Inflammatory macrophage treated with lipopolysaccharide for 4 hours (primary cell): ENCODE measurements at regions not wholly inside any gene's neighbourhood (a gene's known extent, or its start where the extent isn't known, plus 50 kb on each side); places are given as distances from the start of the nearest gene placed in this dataset.
"Not testable (repeated sequence)": the region's sequence is repeated elsewhere in the genome, so short reads cannot be mapped to it uniquely, and the experiment has no call there.

Experiments
- DNase-seq: peaks from one replicate; pipeline ENCODE4 v3.0.0-alpha.2; 2020

DNA sequence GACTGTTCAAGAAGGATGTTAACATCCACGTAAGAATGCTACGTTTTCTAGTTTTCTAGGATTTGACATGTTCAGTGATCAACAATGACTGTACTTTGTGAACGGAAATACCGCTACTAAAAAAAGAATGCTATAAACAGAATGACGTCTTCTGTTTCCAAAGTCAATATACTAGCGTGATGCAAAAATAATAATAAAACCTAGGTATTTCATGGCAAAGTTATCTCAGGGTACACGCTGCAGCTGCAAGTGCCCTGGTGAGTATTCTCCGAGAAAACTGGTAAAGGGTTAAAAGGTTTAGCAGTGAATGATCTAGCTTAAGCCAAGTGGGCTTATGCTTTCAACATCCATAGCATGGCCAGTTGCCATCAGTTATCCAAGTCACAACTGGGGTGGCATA is 653.3 kb upstream of the PFKP start:
- DNase-seq: no peak

DNA sequence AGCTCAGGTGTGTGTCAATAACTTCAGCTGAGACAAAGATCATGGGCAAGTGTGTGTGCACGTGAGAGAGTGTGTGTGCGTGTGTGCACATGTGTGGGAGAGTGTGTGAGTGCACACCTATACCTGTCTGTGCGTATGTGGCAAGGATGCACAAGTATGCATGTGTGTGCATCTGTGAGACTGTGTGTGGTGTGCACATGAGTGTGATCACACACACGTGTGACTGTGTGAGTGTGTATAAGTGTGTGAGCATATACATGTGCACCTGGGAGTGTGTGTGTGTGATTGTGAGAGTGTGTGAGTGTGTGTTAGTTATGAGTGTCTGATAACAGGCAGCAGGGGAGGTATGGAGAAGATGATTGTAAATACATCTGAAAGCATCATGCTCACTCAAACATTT is 657.3 kb upstream of the PFKP start:
- DNase-seq: no peak

DNA sequence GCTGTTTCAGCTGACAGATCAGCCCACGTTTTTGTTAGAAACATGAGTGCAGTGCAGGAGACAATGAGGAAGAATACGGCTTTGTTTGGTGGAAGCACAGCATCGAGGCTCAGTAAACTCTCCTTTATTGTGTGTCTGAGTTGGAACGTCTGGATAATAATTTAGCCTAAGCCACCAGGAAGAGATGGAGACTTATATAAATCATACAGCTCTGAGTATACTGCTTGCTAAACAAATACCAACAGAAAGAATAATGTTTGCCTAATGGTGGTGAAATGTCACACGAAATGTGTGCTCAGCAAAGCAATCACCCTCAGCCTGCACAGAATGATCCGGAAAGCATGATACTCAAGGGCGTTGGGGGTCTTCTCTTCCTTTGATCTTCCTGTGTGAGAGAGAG is 664.1 kb upstream of the ADARB2 start:
- no peak for DNase-seq

DNA sequence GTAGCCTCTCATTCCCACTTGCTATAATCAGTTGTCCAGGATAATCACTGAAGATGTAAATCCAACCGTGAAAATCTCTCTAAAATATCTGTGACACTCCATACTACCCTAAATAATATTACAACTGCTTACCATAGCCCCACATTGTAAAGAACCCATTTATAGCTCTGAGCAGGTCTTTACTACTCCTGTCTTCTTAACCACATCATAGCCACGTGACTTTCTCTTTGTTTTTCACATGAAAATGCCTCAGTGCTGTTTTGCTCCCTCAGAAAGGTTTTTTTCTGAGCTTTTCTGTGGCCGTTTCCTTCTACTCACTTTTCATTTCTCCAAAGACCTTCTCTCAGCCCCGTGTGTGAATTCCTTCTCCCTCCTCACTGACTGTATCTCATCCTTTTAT is 662.2 kb upstream of the ADARB2 start:
- DNase-seq: no peak

DNA sequence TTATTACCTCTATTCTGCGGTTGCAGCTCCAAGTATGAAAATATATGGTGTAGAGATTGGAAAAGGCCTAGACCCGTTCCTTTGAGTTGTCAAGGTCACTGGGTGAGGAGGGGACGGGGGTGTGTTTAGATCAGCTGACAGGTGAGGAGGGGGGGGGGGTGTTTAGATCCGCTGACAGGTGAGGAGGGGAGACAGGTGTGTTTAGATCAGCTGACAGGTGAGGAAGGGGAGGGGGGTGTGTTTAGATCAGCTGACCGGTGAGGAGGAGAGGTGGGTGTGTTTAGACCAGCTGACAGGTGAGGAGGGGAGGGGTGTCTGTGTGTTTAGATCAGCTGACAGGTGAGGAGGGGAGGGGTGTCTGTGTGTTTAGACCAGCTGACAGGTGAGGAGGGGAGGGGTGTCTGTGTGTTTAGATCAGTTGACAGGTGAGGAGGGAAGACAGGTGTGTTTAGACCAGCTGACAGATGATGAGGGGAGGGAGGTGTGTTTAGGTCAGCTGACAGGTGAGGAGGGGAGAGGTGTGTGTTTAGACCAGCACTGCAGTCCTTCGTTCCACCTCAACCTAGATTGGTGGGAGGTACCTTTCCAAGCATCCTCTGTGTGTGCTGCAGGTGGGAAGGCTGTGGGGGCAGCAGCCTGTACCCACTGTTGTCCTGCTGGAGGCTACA is 655.0 kb upstream of the ADARB2 start:
- no peak for DNase-seq

DNA sequence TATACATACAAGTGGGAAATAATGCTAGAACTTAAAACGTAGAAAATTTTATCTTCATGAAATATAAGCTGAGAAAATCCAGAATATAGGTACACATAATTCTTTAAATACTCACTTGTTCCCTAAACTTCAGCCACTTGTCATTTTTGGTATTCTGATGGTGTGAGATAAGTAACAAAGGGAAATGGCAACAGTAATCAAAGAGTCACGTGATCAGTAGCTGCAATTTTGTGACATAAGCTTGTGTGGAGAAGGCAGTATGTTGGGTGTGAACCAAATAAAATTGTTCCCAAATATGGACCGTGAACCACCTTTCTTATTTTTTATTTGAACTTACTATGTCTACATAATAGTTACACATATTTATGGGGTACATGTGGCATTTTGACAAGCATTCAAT is 650.3 kb upstream of the ADARB2 start:
- DNase-seq: no peak

DNA sequence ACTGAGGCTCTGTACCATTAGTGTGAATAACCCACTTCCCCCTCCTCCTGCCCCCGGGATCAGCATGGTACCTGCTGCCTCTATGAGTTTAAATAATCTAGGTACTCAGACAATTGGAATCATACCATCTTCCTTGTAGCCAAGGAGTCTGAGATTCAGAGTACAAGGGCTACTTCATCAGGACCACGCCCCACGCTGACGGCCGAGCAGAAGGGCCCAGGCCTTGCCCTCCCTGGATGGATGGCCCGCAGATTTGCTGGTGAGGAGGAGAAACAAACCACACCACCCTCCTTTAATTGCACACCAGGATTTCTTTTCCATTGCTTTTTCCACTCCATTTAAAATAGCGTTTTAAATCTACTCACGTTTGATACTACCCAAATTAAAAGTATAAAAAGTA is 649.9 kb upstream of the ADARB2 start:
- DNase-seq: no peak

DNA sequence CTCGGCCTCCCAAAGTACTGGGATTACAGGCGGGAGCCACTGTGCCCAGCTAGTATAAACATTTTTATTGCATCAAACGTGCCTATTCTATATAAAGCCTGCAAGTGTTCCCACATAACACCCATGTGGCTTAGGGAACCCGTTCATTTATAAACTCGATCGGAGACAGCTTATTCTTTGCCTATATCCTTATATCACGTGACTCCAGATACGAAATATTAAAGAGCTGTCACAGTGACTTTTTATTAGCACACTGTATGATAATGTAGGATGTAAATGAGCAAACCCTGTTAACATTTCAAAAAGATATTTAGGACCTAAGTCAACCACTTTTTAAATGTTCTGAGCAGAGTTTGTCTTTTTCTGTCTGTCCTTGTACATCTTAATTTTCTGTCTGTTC is 642.9 kb upstream of the ADARB2 start:
- no peak for DNase-seq

DNA sequence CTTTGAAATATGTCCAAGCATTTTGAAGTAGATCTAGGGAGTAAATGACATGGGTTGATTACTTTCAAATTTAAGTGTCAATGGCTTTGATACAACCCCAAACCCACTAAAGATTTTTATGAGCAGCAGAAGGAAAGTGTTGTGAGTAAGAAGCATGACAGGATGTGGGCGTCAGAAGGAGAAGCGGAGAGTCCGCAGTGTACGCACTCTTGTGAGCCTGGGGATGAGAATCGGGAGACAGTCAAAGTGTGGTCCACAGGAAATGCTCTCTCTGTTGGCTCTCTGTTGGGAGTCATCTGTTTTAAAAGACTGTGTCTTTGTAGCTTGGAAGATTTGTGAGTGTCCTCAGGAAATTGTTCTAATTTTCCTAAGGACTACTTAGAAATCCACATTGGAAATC is 629.8 kb upstream of the ADARB2 start:
- no peak for DNase-seq

DNA sequence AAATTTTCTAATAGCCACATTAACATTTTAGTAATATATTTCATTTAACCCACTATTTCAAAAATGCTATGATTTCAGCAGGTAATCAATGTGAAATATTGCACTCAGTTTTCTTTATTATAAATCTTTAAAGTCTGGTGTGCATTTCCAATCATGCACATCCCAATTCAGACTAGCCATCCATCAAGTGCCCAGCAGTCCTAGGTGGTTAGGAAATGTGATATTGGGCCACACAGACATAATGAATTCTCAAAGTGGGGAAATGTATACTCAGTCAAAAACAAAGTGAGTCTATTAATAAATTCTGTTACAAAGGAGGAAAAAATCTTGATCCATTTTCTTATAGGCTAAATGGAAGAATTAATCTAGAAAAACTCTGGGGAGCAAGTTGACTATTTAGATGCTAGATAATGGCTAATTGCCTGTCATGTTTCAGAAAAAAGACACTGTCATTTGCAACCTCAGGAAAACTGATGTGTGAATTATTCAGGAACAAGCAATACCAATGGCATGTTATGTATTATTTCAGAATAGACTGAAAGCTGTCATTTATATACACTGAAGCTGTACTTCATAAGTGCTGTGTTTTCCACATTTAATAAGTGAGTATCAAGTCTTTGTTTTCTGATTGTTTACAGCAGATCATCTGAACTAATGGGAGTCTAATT is 629.1 kb upstream of the ADARB2 start:
- no peak for DNase-seq

DNA sequence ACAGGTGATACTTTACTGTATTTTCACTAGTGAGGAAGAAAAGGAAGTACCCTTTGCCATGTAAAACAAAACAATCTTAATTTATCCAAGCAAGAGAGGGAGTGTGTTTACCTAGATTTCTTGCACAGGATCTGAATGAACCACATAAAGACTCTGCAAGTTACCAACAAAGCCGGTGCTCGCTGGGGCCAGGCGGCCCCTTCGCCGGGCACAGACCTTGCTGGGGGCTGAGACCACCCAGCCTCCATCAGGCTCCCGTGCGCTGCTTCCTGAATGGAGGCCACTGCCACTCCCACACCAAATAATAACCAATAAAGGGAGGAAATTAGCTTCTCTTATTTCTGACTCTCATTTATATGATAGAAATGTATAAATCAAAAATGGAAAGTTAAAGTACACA is 625.0 kb upstream of the ADARB2 start:
- no peak for DNase-seq

DNA sequence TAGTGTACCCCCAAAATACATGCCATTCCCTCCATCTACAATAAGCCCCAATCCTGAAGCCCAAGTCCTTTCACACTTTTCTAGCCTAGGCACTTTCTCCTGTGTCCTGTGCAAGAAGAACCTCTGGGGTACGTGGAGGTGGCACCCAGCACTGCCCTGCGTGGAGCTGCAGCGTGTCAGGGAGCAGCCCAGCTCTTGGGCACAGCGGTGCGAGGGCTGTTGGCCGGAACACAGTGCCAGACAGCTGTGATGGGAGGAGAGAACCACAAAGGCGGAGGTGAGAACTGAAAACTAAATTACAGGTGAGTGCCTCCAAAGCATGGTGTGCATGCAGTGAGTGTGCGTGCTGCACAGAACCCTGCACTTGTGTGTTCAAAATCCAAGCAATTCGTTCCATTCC is 621.3 kb upstream of the ADARB2 start:
- no peak for DNase-seq

DNA sequence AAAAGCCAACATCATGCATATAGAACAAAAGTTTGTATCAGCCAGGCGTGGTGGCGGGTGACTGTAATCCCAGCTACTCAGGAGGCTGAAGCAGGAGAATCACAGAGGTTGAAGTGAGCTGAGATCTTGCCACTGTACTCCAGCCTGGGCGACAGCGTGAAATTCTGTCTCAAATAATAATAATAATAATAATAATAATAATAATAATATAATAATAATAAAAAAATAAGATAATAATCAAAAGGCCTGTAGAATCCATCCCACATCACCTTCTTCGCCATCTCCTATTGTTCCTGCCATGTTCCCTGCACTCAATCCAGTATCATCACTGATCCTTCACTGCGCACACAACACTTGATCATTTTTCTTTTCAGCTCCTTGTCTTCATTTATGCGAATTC is 619.3 kb upstream of the ADARB2 start:
- DNase-seq: no peak

DNA sequence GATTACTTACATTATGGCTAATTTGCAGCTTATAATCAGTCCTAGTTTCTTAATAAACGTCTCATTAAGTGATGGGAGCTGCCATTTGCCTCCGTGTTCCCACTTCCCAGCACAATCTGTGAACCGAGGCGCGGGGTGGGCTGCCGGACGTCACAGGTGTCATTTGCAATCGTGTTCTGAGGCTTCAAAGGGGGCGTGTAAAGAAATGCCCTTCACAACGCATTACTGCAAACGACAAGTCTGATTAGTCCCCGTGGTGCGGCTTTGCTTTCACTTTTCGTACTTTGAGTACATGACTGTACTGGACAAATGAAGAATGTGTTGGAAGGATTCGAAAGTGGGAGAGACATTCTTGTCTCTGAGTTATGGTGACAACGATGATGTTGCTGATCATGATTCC is 614.2 kb upstream of the ADARB2 start:
- no peak for DNase-seq

DNA sequence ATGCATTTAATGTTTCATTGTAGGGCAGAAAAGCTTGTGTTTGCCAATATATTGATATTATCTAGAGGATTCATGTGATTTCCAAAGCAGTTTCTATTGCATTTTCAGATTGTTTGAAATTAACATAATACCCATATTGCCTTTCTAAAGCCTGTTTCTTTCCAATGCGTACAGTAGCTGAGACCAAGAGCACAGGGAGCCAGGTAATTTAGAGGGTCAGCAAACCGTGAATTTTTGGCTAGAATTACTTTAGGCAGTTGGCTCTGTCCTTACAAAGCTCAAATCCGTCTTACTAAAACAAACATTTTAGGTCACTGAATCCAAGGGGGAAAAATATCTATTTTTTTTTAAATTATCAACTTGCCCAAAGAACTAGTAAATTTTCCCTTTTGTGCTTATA is 604.9 kb upstream of the ADARB2 start:
- no peak for DNase-seq

DNA sequence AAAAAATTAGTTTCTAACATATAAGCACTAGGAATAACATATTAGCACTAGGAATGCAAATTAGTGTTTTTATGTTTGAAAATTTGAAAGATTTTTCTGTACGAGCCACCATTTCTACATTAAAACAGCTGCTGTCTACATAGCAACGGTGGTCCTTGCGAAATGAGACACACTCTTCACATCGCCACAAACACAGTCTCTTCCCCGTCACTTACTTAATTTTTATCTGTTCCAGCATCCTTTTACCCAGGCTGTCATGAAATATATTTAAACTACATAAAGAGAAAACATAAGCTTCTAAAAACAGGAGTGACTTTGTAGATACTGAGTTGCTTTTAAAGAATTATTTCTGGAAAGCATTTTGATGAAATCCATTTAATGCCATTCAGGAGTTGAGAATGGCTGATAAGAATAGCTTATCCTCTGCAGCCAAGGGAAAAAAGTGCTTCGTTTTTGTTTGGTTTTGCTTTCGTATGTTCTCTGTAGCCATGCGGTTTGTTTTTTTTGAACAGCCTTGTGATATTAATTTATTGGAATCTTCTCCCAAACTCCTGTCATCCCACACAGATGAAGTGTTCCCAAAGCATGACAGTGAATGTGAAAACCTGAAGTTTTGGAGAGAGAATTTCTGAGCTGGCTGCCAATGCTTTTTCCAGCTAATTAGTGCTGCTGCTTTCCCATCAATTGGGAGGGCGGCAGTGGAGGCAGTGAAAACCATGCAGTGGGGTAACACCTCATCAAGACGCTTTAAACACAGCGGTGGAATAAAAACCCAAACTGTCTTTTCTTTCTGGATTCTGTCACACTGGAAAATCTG is 603.7 kb upstream of the ADARB2 start:
- DNase-seq: no peak

DNA sequence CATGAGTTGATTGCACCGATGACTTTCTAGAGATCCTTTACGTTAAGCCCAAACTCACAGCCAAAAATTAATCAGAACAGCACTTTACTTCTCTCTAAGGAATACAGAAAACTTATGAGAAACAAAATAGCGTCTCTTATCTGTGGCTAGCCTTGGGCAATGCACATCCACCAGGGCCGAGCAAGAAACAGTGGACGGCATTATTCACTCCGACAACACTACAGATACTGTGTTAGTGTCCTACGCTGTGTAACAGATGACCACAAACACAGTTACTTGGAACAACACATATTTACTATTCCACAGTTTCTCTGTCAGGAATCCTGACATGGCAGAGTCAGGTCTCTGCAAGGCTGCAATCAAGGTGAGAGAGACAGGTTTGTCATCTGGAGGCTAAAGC is 598.3 kb upstream of the ADARB2 start:
- no peak for DNase-seq

DNA sequence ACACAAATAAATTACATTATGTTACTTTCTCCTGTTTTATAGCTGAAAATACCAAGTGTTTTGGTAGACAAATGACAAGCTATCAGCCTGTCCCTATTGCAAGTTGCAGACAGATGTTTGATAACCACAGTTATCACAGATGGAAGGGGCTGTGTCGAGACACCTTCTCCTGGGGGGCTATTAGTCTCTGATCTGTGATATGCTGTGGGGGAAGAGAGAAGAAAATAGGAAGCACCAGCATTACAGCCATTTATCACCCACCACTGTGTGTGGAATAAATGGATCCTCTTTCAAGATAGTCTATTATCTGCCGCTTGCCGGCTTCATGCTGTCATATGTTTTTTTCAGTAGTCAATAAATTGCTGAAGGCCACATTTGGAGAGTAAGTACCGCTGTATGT is 597.2 kb upstream of the ADARB2 start:
- no peak for DNase-seq

DNA sequence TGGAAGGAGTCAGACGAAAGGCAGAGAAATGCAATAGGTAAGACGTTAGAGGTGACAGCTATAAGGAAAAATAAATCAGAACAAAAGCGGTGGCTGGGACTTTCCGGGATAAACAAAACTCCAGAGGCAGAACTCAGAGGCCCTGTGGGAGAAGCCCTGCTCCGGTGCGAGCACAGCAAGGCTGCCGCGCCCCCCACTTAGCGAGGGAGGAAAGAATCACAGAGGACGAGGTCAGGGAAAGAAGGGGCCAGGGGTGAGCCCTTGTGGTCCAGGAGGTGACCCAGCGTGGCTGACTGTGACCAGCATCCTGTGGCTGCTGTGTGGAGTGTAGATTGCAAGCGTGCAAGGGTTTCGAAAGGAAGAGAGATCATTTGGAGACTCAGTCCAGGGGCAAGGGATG is 591.8 kb upstream of the ADARB2 start:
- DNase-seq: no peak

DNA sequence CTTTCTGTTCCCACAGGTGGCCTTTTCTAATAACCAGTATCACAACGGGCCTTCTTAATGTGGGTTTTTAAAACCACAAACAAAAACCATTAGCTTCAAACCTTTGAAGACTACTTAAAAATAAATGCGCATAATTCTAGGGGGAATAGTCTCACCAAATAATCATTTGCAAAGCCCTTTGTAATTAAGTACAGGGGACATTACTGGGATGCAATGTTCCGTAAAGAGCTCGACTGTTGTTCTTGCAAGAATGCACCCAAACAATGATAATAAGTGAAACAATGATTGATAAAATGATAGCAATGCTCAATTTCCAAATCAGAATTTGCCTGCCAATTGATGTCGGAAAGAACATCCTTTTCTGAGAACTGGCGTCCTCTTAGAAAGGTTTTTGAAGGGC is 589.1 kb upstream of the ADARB2 start:
- DNase-seq: no peak

DNA sequence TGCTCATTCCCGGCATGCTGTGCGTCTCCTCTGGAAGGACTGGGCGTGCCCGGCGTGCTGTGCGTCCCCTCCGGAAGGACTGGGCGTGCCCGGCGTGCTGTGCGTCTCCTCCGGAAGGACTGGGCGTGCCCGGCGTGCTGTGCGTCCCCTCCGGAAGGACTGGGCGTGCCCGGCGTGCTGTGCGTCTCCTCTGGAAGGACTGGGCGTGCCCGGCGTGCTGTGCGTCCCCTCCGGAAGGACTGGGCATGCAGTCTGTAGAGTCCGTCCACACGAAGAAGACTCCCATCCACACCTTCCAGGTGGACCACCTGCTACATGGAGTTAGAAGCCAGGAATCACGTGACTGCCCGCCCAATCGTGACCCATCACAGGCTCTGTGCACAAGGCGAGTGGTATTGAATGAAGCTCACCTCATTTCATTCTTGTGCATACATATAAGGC is 577.7 kb upstream of the ADARB2 start:
- not testable (repeated sequence) for DNase-seq

DNA sequence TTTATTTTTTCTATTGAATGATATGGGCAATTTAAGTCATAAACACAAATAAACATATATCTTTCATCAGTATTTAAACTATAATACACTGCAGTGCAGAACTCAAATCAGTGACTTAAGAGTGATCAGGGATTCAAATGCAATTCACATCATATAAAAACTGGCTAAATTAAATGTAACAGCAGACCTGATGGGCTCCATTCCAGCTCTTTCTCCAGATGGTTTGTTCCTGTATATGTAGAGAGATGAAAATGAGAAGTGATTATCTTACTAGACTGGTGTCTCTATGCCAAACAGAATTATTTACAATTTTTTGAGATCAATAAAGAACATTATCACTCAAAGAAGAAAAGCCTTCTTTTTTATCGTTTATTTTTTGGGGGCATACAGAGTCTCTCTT is 568.8 kb upstream of the ADARB2 start:
- no peak for DNase-seq

DNA sequence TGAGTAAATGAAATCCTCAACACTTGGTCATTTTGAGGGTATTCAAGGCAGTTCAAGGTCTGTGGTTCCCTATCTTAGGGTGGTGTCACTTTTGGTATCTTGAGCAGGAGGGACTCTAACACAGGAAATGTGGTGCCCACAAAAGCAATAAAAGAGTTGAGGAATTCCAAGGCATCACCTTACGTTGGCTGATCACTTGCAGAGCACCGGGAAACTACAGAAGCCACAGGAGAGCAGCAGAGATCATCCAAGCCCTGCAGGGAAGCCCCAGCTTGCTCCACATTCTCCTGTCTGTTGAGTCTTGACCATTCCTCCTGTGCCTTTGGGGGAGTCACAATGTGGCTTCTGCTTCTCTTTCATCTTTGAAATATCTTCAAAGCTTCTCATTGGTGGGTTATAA is 565.8 kb upstream of the ADARB2 start:
- no peak for DNase-seq

DNA sequence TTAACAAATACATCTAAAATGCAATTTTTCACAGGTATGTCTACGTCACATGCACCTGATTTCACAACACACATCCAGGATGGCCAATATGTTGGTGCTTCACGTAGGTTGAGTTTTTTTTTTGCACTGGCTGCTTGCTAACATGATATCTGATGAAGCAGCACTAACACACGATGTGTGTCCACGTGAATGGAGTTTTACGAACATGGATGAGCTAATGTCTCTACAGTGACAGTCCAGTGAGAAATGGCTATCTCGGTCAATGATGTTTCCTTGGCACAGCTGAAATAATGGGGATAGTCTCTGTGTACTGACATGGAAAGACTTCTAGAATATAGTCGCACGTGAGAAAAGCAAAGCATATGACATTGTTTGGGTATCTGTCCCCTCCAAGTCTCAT is 563.9 kb upstream of the ADARB2 start:
- DNase-seq: no peak
